Stimulated activated CD4-positive, alpha-beta T cell treated with anti-CD3 and anti-CD28 coated beads, TNF-alpha, amount 100 ng/mL, for 1 hour (primary cell): ENCODE measurements at regions not wholly inside any gene's neighbourhood (a gene's known extent, or its start where the extent isn't known, plus 50 kb on each side); places are given as distances from the start of the nearest gene placed in this dataset.

Source experiments
- DNase-seq, 3 donors: peaks; one replicate each; pipeline ENCODE4 v3.0.0-alpha.2; 2020; ENCODE audit warnings: low read depth in 3 of 3, low spot score in 1 of 3

- DNase-seq: no peak
These were observed 566.2 kb downstream of the BNC2 start for GRCh38 chr9:16304301-16304700.

- no peak for DNase-seq
These were observed 563.9 kb downstream of the BNC2 start for GRCh38 chr9:16306586-16306985.

GRCh38 chr9:16307626-16308195, 562.8 kb downstream of the BNC2 start:
- no peak for DNase-seq

- DNase-seq: no peak
These were observed 561.8 kb downstream of the BNC2 start for GRCh38 chr9:16308645-16309044.

- DNase-seq: no peak
These were observed 561.4 kb downstream of the BNC2 start for GRCh38 chr9:16309082-16309468.

- DNase-seq: no peak
These were observed 560.8 kb downstream of the BNC2 start for GRCh38 chr9:16309469-16310271.

- no peak for DNase-seq
These were observed 560.0 kb downstream of the BNC2 start for GRCh38 chr9:16310278-16311110.

GRCh38 chr9:16312116-16312515, 558.4 kb downstream of the BNC2 start:
- no peak for DNase-seq

- DNase-seq: no peak
These were observed 557.4 kb downstream of the BNC2 start for GRCh38 chr9:16312962-16313546.

- DNase-seq: no peak
These were observed 556.0 kb downstream of the BNC2 start for GRCh38 chr9:16314476-16314875.

- DNase-seq: no peak
These were observed 554.8 kb downstream of the BNC2 start for GRCh38 chr9:16315720-16316119.

GRCh38 chr9:16316456-16316855, 554.0 kb downstream of the BNC2 start:
- DNase-seq: no peak

GRCh38 chr9:16316911-16317817, 553.3 kb downstream of the BNC2 start:
- no peak for DNase-seq

GRCh38 chr9:16318516-16319060, 551.9 kb downstream of the BNC2 start:
- DNase-seq: no peak

GRCh38 chr9:16319646-16320045, 550.8 kb downstream of the BNC2 start:
- DNase-seq: no peak

GRCh38 chr9:16320338-16320902, 550.0 kb downstream of the BNC2 start:
- DNase-seq: no peak

- DNase-seq: no peak
These were observed 548.9 kb downstream of the BNC2 start for GRCh38 chr9:16321461-16322119.

- no peak for DNase-seq
These were observed 547.6 kb downstream of the BNC2 start for GRCh38 chr9:16322849-16323248.

GRCh38 chr9:16325966-16326365, 544.5 kb downstream of the BNC2 start:
- no peak for DNase-seq
